ENCODE measurements at regions not wholly inside any gene's neighbourhood (a gene's known extent, or its start where the extent isn't known, plus 50 kb on each side); places are given as distances from the start of the nearest gene placed in this dataset.

- Mint-ChIP-seq H3K9me3 (no peaks in the 10 kb centered on the region), H3K4me1 (ENCODE audit: low read depth) (no peaks in the 10 kb centered on the region), H3K4me3 (no peak overlapping the region), H3K36me3 (ENCODE audit: low read depth) (no peaks in the 10 kb centered on the region), H3K27me3 (peaks cover 2% of the 10 kb centered on the region), H3K27ac (no peak overlapping the region)
- DNase-seq (no peak), ATAC-seq (no peak)
- intact Hi-C loops (cut with micrococcal nuclease), result no loop called here
- ChIA-PET CTCF (no interaction called here), POLR2A (no interaction called here)
- TF ChIP-seq CTCF (IDR thresholded peaks at IDR 0.05), result no peak
These were observed 156.3 kb upstream of the IRX3 start for GRCh38 chr16:54442864-54443263.

GRCh38 chr16:54438469-54438868 lies 151.9 kb upstream of the IRX3 start:
- no peaks in the 10 kb centered on the region for H3K9me3 Mint-ChIP-seq
- DNase-seq, result no peak
- H3K27me3 Mint-ChIP-seq, result peaks cover 2% of the 10 kb centered on the region
- no peaks in the 10 kb centered on the region for H3K4me1 Mint-ChIP-seq (ENCODE audit: low read depth)
- H3K27ac Mint-ChIP-seq, result no peak overlapping the region
- no peak for TF ChIP-seq CTCF (IDR thresholded peaks at IDR 0.05)
- ChIA-PET POLR2A (no interaction called here), CTCF (no interaction called here)
- no peaks in the 10 kb centered on the region for H3K36me3 Mint-ChIP-seq (ENCODE audit: low read depth)
- intact Hi-C loops (cut with micrococcal nuclease), result no loop called here
- no peak for ATAC-seq
- no peak overlapping the region for H3K4me3 Mint-ChIP-seq

- no peak for TF ChIP-seq CTCF (IDR thresholded peaks at IDR 0.05)
- H3K36me3 Mint-ChIP-seq (ENCODE audit: low read depth), result no peaks in the 10 kb centered on the region
- intact Hi-C loops (cut with micrococcal nuclease), result no loop called here
- DNase-seq (no peak), ATAC-seq (no peak)
- POLR2A ChIA-PET, result no interaction called here
- no peak overlapping the region for H3K27ac Mint-ChIP-seq
- H3K27me3 Mint-ChIP-seq, result peaks cover 5% of the 10 kb centered on the region
- H3K9me3 Mint-ChIP-seq, result no peaks in the 10 kb centered on the region
- no peak overlapping the region for H3K4me3 Mint-ChIP-seq
- no peaks in the 10 kb centered on the region for H3K4me1 Mint-ChIP-seq (ENCODE audit: low read depth)
- CTCF ChIA-PET, result no interaction called here
These were observed 151.3 kb upstream of the IRX3 start for GRCh38 chr16:54437921-54438320.

- CTCF ChIA-PET, result no interaction called here
- H3K9me3 Mint-ChIP-seq, result no peaks in the 10 kb centered on the region
- no peak overlapping the region for H3K4me3 Mint-ChIP-seq
- intact Hi-C loops (cut with micrococcal nuclease), result no loop called here
- H3K36me3 Mint-ChIP-seq (ENCODE audit: low read depth), result no peaks in the 10 kb centered on the region
- POLR2A ChIA-PET, result no interaction called here
- H3K4me1 Mint-ChIP-seq (ENCODE audit: low read depth), result no peaks in the 10 kb centered on the region
- no peak for DNase-seq
- peaks cover 7% of the 10 kb centered on the region for H3K27me3 Mint-ChIP-seq
- H3K27ac Mint-ChIP-seq, result no peak overlapping the region
- no peak for TF ChIP-seq CTCF (IDR thresholded peaks at IDR 0.05)
- no peak for ATAC-seq
These were observed 150.8 kb upstream of the IRX3 start for GRCh38 chr16:54437401-54437800.

GRCh38 chr16:54436346-54436745 lies 149.8 kb upstream of the IRX3 start:
- Mint-ChIP-seq H3K27ac (no peak overlapping the region), H3K9me3 (no peaks in the 10 kb centered on the region), H3K4me3 (no peak overlapping the region), H3K36me3 (ENCODE audit: low read depth) (no peaks in the 10 kb centered on the region), H3K27me3 (peaks cover 12% of the 10 kb centered on the region), H3K4me1 (ENCODE audit: low read depth) (no peaks in the 10 kb centered on the region)
- intact Hi-C loops (cut with micrococcal nuclease), result no loop called here
- TF ChIP-seq CTCF (IDR thresholded peaks at IDR 0.05), result no peak
- ChIA-PET CTCF (no interaction called here), POLR2A (no interaction called here)
- DNase-seq (no peak), ATAC-seq (no peak)
